Progenitor cell of endocrine pancreas (in vitro differentiated cells): ENCODE measurements at regions not wholly inside any gene's neighbourhood (a gene's known extent, or its start where the extent isn't known, plus 50 kb on each side); places are given as distances from the start of the nearest gene placed in this dataset.

ENCODE experiments used
- DNase-seq: peaks from one replicate; pipeline ENCODE4 v3.0.0; 2021; ENCODE audit warnings: low spot score; ENCODE audit not compliant: unreplicated experiment
- H3K27ac Mint-ChIP-seq: 2 replicates; pipeline ENCODE4 v1.8.0; 2021; ENCODE audit warnings: mild to moderate bottlenecking, moderate library complexity, mixed read lengths
- H3K27me3 Mint-ChIP-seq: 2 replicates; pipeline ENCODE4 v1.8.0; 2021; ENCODE audit warnings: mixed read lengths
- H3K36me3 Mint-ChIP-seq: 2 replicates; pipeline ENCODE4 v1.8.0; 2022; ENCODE audit warnings: mixed read lengths; ENCODE audit not compliant: insufficient read depth
- H3K4me1 Mint-ChIP-seq: 2 replicates; pipeline ENCODE4 v1.8.0; 2021; ENCODE audit warnings: low read depth, mixed read lengths
- H3K4me3 Mint-ChIP-seq: 2 replicates; pipeline ENCODE4 v1.8.0; 2021; ENCODE audit warnings: low read depth, mild to moderate bottlenecking, moderate library complexity, mixed read lengths
- H3K9me3 Mint-ChIP-seq: 2 replicates; pipeline ENCODE4 v1.8.0; 2021; ENCODE audit warnings: low read depth, mixed read lengths
- CTCF ChIP-seq: fragments of 200-600 bp; sonication (generic); IDR thresholded peaks from one replicate; pipeline ENCODE4 v1.5.0; 2021; ENCODE audit warnings: antibody characterized with exemption, mild to moderate bottlenecking; ENCODE audit not compliant: unreplicated experiment

GRCh38 chr13:86581706-86582105, 782.5 kb upstream of the SLITRK6 start:
- H3K4me1 Mint-ChIP-seq: no peaks in the 10 kb centered on the region
- H3K9me3 Mint-ChIP-seq: no peaks in the 10 kb centered on the region
- H3K36me3 Mint-ChIP-seq: no peaks in the 10 kb centered on the region
- DNase-seq: no peak
- no peak for TF ChIP-seq CTCF
- H3K27me3 Mint-ChIP-seq: no peaks in the 10 kb centered on the region
- no peak overlapping the region for H3K27ac Mint-ChIP-seq
- H3K4me3 Mint-ChIP-seq: no peak overlapping the region

GRCh38 chr13:86584301-86584700, 785.1 kb upstream of the SLITRK6 start:
- Mint-ChIP-seq H3K27ac (no peak overlapping the region), H3K9me3 (no peaks in the 10 kb centered on the region), H3K4me3 (no peak overlapping the region), H3K27me3 (no peaks in the 10 kb centered on the region), H3K36me3 (no peaks in the 10 kb centered on the region), H3K4me1 (no peaks in the 10 kb centered on the region)
- TF ChIP-seq CTCF: no peak
- no peak for DNase-seq

- H3K4me1 Mint-ChIP-seq: no peaks in the 10 kb centered on the region
- H3K36me3 Mint-ChIP-seq: no peaks in the 10 kb centered on the region
- no peak overlapping the region for H3K4me3 Mint-ChIP-seq
- H3K27me3 Mint-ChIP-seq: no peaks in the 10 kb centered on the region
- no peak for TF ChIP-seq CTCF
- no peak for DNase-seq
- no peaks in the 10 kb centered on the region for H3K9me3 Mint-ChIP-seq
- no peak overlapping the region for H3K27ac Mint-ChIP-seq
Measured at GRCh38 chr13:86585835-86586234, 786.6 kb upstream of the SLITRK6 start.

- Mint-ChIP-seq H3K4me1 (no peaks in the 10 kb centered on the region), H3K9me3 (peaks cover 7% of the 10 kb centered on the region), H3K27ac (no peak overlapping the region), H3K27me3 (no peaks in the 10 kb centered on the region), H3K36me3 (no peaks in the 10 kb centered on the region), H3K4me3 (no peak overlapping the region)
- no peak for TF ChIP-seq CTCF
- DNase-seq: no peak
Measured at GRCh38 chr13:86591862-86592261, 792.6 kb upstream of the SLITRK6 start.

GRCh38 chr13:86601351-86601750, 802.1 kb upstream of the SLITRK6 start:
- Mint-ChIP-seq H3K27me3 (no peaks in the 10 kb centered on the region), H3K9me3 (no peaks in the 10 kb centered on the region), H3K27ac (no peak overlapping the region), H3K4me1 (no peaks in the 10 kb centered on the region), H3K36me3 (no peaks in the 10 kb centered on the region), H3K4me3 (no peak overlapping the region)
- no peak for TF ChIP-seq CTCF
- no peak for DNase-seq
